GM19467 (cell line): ENCODE measurements at regions not wholly inside any gene's neighbourhood (a gene's known extent, or its start where the extent isn't known, plus 50 kb on each side); places are given as distances from the start of the nearest gene placed in this dataset.
"Not testable (repeated sequence)": the region's sequence is repeated elsewhere in the genome, so short reads cannot be mapped to it uniquely, and the experiment has no call there.

ENCODE experiments used
- ATAC-seq: cut with Tn5 transposase; IDR thresholded peaks from one replicate; pipeline ENCODE4 v1.9.1; 2021; ENCODE audit warnings: mild to moderate bottlenecking, moderate library complexity; ENCODE audit not compliant: unreplicated experiment

DNA sequence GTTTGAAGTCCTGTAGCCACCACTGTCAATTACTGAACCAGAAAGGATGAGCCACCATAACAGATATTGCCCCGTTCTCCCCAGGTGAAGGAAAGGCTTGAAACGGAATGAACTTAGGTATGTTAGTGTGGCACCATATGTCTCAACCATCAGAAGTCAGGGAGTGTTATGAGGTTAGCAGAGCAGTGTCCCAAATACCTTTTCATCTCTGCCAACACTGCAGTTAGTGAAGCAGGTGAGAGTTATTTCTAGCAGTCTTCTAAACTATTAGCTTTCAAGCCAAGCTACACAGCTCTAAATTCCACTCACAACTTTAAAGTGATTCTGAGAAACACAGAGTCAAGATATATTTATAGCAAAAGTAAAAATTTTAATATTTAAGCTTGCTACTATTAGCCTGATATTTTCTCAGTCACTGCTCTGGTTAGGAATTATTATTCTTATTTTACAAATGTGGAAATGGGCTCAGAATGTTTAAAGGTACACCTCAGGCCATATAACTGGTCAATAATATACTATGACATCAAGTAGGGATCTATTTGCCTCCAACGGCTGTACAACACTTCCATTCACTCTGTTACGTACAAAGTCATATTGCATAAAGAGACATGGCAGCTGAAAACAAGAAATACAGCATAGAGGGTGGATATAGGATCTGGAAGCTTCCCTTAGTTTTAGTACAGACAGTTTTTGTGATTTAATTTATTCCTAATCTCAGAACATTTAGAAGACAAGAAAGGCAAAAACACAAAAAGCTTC, 1527.1 kb upstream of the PRR20A start:
- no peak for ATAC-seq

DNA sequence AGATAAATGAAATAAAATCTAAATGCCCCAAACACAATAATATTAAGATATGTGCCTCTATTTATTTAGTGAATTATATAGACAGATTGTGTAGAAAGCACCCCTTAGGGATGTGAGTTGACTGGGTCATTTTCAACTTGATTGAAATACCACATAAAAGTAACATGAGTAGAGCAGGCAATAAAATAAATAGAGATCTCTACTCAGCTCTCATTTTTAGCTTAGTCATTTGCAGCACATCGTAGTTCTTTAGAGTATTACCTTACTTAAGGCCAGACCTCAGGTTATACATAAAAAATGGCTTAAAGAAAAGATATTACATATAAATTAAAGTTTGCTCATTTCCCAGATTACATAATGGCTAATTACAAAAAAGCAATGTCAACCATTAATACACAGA, 1525.6 kb upstream of the PRR20A start:
- no peak for ATAC-seq

DNA sequence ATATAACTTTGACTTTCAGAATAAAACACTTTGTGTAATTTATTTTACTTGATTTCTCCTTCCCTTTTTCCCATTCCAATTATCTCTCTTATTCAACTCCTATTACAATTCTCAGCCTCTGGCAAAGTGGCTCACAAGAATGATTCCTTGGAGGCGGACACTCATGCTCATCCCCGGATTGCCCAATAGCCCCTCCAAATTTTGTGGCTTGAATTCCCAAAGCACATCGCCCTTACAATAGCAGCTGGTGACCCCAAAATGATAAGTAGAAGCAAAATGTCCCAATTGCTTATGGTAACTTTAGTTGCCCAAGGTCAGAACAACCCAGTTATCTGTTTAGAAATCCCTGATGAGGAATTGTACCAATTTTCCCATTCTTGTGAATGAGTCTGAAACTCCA, 1523.5 kb upstream of the PRR20A start:
- no peak for ATAC-seq

DNA sequence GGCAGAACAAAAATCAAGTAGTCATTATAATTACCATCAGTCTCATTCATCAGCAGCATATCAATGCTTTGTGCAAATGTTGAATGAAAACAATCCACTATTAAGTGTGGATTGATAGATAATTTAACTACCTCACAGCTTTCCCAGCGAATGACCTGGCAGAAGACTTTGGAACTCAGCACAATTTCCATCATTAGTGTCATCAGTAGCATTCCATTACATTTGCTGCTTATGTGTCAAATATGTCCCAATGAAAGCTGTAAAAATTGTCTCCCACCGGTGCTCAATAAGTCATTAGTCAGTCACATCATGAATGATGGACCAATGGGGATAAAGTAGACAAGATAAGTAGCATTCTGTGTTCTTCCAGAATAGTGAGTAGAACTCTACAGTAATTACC, 1513.5 kb upstream of the PRR20A start:
- no peak for ATAC-seq

DNA sequence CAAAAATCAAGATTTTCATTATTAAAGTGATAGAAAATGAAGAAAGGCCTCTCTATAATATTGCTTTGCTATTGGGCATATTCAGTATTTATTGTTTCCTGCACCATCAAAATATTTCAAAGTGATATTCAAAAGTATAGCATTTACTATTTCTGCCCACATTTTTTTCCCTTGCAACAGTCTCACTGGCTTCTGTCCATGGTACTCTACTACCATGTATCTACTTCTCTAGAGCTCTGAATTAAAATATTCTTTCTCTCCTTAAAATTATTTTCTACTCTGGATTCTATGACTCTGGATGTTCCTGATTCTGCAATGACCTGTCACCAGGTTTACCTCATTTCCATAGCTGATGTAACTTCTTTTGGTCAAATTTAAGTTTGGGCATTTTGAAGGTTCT, 1508.3 kb upstream of the PRR20A start:
- no peak for ATAC-seq

DNA sequence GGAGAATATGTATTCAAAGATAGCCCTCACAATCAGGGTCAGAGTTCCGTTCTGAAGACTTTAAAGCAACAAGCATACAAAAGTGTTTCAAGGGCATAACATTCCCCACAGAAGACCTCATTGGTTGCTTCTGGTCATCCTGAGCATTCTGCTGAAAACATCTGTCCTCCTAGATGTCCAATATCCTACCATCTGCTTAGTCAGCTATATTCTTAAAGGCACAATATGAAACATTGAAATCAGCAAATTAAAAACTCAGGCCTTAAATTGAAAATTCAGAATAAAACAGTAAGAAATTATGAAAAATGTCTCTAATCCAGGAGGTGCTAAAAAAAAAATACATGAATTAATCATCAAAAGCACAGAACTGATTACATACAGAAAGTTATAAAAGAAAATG, 1491.2 kb upstream of the PRR20A start:
- ATAC-seq, result no peak

DNA sequence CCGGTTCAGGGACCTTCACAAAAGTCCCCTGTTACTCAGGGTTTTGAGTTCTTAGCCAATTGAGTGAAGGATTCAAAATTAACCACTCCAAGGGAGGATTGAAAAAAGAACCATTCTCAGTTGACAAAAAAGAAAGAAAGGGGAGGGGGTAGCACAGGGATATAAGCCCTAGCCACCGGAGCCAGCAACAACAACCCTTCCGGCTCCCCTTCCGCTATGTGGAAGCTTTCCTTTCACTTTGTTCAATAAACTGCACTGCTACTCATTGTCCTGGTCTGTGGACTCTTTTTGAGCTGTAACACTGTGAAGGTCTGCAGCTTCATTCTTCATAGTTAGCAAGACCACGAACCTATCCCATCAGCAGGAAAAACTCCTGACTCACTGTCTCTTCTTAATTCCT, 1488.1 kb upstream of the PRR20A start:
- no peak for ATAC-seq

DNA sequence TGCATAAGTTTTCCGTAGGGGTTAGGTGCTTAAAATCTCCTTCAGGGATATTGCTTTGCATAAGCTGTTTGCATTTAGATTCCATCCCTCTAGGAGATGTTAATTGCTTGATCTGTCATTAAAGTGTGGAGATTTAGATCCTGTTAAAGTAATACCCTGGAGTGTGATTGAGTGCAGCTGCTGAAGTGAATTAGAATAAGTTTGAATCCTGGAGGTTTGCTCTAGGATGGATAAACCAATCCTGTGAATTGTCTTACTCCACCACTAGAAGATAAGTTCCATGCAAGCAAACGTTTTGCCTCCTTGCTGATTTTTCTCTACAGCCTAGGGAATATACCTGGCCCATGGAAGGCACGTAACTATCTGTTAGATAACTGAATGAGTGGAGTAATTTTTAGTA, 1487.2 kb upstream of the PRR20A start:
- no peak for ATAC-seq

DNA sequence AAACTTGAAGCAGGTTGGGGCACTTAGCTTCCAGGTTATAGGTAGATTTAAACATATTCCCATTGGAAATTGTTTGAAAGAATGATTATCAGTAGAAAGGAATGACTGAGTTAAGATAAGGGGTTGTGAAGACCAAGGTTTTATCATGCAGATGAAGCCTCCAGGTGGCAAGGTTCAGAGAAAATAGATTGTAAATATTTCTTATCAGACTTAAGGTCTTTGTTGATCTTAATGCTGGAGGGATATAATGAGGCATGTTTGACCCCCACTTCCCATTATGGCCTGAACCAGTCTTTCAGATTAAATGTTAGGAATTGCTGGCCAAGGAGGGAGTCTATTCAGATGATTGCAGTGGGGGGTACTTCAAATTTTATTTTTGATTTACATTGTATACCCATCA, 1486.5 kb upstream of the PRR20A start:
- no peak for ATAC-seq

DNA sequence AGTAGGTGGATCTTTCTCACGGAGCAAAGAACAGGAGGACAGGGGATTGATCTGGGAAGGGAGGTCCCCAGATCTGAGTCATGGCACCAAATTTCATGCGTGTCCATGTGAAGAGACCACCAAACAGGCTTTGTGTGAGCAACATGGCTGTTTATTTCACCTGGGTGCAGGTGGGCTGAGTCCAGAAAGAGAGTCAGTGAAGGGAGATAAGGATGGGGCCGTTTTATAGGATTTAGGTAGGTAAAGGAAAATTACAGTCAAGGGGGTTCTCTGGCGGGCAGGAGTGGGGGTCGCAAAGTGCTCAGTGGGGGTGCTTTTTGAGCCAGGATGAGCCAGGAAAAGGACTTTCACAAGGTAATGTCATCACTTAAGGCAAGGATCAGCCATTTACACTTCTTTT, 1480.5 kb upstream of the PRR20A start:
- not testable (repeated sequence) for ATAC-seq

DNA sequence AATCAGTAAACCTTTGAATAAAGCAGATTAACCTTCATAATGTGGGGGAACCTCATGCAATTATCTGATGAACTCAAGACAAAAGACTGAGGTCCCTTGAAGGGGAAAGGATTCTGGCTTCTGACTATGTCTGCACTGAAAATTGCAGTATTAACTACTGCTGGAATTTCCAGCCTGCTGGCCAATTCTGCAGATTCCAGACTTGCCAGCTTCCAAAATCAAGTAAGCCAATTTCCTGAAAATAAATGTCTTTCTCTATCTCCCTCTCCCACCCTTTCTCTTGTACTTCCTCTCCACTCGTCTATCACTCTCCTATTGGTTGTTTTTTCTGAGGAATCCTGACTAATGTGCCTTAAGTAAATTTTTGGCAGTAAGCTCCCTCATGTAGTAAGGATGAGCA, 1479.9 kb upstream of the PRR20A start:
- no peak for ATAC-seq

DNA sequence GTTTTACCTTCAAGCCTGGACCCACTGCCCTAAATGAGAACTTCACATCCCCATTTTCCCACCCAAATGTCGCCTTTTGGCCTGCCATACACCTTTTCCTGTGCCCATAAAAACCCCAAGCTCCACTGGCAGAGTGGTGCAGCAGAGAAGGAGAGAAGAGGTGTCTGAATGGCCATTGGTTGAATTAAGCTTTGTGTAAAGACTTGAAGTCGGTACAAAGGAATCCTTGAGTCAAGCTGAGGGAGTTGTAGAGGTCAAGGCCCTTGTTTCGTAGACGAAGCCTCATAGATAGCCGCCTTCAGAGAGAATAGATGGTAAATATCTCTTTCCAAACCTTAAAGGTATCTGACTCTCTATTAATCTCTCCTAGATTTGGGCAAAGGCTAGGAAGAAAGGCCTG, 1479.2 kb upstream of the PRR20A start:
- ATAC-seq, result no peak

DNA sequence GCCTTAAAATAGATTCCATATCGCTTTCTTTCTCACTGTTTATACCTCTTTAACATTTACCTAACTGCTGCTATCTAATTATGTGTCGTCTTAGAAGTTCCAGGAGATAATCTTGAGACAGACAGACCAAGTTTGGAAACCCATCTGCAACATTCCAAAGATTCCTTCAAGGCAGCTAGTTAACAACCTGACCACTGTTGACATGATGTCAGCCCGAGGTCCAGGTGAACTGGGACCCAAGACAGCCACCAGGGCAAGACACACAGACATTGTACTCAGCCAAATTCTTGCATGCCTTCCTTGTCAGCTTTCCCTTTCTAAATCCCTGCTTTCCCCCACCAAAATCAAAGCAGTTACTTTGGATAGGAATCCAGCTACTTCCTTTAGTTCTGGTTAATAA, 1476.5 kb upstream of the PRR20A start:
- ATAC-seq, result no peak

DNA sequence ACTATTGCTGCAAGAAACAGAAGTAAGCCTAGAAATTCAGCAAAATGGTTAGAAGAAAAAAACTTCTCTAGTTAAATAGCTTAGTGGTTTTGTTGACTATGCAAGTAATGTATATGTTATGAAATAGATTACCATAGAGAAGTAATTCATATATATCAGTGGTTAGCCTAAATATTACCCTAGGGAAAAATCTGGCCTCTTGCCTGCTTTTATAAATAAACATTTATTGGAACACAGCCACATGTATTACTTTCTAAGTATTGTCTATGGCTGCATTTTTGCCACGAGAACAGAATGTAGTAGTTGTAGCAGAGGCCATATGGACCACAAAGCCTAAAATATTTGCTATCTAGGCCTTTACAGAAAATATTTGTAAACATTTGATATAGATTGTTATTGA, 1471.7 kb upstream of the PRR20A start:
- no peak for ATAC-seq

DNA sequence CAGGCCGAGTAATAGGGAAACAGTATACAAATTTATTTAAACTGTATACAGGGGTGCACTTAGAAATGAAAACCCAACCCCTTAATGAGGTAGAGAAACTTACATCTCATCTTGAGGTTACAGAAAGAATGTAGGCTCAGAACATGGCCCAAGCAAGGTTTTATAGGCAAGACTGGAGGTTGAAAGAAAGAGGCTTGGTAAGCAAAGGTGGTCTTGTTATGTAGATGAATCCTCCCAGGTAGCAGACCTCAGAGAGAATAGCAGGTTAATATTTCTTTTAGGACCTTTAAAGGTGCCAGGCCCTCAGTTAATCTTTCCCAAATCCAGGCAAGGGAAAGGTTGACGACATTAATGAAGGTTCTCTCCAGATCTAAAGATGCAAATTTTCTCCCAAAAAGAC, 1466.8 kb upstream of the PRR20A start:
- ATAC-seq, result no peak

DNA sequence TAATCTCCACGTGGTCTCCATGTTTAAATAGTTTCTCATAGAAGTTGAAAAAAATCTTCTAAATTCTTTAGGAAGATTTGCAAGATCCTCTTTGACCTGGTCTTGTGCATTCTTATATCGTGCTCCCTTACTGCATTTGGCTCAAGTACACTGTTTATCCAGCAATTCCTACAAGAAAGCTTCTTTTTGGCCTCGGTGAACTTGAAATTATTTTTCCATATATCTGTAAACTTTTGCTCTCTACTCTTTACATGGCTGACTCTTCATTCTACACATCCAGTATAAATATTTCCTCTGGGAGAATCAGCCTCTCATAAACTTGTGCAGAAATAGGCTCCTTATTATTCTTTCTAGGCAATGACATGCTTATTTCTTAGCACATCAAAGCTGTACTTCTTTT, 1457.9 kb upstream of the PRR20A start:
- no peak for ATAC-seq

DNA sequence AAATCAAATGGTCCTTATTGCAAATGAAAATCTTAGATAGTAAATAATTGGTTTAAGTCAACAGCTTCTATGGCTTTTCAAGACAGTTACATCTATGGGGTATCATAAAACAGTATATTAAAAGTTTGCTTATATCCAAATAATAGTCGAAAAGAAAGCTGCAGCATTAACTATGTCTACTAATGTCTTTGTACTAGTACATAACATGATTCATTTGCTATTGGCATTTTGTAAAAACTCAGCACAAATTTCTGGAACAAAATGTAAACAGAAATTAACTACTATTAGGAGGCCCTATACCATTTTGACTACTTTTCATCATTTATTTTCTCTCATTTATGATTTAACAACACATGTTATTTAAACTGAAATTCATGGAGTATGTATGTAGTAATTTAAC, 1435.2 kb upstream of the PRR20A start:
- ATAC-seq, result no peak

DNA sequence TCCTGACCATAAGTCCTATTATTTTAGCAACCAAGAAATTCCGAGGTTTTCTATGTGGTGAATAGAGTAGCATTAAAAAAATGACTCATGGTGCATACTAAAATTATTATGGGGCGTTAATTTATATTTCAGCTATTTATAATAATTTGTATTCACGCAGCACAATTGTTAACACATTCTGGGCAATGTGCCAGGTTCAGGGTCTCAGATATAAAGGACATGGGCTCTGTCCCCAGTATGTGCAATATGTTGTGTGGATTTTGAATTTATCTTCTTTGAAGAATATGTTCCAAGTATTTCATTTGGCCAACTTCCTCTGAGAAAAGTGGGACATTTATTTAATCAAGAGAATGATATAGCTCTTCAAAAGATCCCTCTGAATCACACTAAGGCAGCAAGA, 1434.7 kb upstream of the PRR20A start:
- no peak for ATAC-seq

DNA sequence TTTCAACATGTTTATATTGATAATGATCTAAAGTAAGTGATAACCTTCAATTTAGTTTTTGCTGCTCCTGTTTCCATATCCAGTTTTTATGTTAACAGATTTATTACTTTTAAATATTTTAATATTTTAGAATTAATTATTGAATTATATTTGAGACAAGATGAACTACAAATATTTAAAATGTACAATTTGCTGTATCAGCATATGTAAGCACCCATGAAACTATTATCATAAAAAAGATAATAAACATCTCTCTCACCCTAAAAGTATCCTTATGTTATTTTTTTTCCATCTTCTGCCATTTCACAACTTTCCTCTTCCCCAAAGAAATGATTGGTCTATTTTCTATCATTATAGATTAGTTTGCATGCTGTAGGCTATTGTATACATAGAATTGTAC, 1426.6 kb upstream of the PRR20A start:
- no peak for ATAC-seq

DNA sequence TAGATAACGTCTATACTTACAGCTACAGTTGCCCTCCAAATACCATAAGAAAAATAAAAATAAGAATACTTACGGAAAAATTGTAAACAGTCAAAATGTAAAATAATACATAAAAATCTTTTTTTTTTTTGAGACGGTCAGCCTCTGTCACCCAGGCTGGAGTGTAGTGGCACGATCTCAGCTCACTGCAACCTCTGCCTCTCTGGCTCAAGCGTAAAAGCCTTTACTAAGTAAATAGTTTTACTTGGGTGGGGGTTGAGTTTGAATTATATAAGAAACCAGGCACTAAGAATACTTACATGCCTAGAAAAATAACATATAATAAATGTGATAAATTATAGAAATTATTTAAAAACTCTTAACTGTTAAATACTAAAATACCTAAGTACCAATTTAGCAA, 1413.0 kb upstream of the PRR20A start:
- ATAC-seq, result no peak

DNA sequence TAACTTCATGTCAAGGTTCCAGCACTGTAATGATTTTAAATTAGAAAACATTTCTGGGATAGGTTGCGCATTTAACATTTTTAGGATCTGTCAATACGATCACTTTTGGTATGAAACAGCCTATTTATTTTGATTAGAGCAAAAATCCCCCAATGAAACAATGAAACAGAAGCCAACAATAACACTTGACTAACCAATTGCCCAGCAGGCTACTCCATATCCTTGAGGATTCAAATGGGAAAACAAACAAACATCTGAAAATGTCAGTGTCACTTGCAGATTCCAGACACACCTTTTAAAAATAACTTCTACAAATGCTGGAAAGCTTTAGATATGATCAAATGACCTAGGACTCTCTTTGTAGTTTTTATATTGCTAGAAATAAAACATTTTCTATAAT, 1412.5 kb upstream of the PRR20A start:
- no peak for ATAC-seq

DNA sequence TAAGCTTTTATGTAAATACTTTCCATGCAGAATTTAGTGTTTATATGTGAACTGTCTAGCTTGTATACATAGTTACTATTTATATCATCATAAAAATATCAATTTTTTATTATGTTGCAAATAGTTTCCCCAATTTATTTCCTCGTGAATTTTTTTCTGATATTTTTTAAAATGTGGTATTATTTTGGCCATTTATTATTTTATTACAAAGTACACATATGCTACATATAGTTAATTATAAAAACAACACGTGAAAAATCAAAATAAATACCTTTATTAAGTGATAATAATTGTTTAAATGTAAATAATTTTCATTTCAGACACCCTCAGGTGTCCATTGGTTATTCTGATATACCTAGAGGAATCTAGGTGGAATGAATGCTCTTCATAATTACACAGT, 1394.9 kb upstream of the PRR20A start:
- no peak for ATAC-seq

DNA sequence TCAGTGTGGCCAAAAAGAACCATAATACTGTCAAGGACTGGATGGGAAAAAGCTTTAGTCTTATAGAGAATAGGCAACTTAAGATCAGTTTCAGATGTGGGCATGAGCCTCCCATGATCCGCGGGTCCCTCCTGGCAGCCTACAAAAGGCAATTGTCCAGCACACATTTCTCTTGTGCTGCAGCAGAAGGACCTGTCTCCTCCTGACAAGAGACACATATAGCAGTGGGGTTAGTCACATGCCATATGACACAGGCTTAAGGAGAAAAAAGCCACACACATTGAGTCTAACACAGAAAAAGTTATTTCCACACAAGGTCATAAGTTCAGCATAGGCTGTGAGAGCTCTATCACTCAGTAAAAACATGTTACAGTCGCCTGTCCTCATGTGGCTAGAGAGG, 1378.7 kb upstream of the PRR20A start:
- ATAC-seq, result no peak
